MM.1S (cell line): ENCODE measurements at regions not wholly inside any gene's neighbourhood (a gene's known extent, or its start where the extent isn't known, plus 50 kb on each side); places are given as distances from the start of the nearest gene placed in this dataset.

Source experiments
- DNase-seq: peaks from one replicate; pipeline ENCODE4 v3.0.0-alpha.2; 2015
- H2AFZ ChIP-seq: fragments of 300-600 bp; sonication (generic); 2 replicates; pipeline ENCODE4 v1.6.0; 2016; ENCODE audit warnings: antibody characterized with exemption, low read length
- H3F3A ChIP-seq: fragments of 300-600 bp; sonication (generic); 2 replicates; pipeline ENCODE4 v1.6.1; 2016; ENCODE audit warnings: mild to moderate bottlenecking, antibody characterized with exemption, low read length, moderate library complexity, mixed read lengths; ENCODE audit not compliant: insufficient read depth
- H3K27ac ChIP-seq: fragments of 300-600 bp; sonication (generic); 2 replicates; pipeline ENCODE4 v1.5.1; 2016; ENCODE audit warnings: mild to moderate bottlenecking, low read length
- H3K27me3 ChIP-seq: fragments of 300-600 bp; sonication (generic); replicated peaks from 2 replicates; pipeline ENCODE4 v1.6.0; 2016; ENCODE audit warnings: low read length; ENCODE audit not compliant: insufficient read depth
- H3K36me3 ChIP-seq: fragments of 300-600 bp; sonication (generic); replicated peaks from 2 replicates; pipeline ENCODE4 v1.6.1; 2016; ENCODE audit warnings: mild to moderate bottlenecking, low read length, mixed read lengths; ENCODE audit not compliant: insufficient read depth
- H3K4me1 ChIP-seq: fragments of 300-600 bp; sonication (generic); 2 replicates; pipeline ENCODE4 v1.6.1; 2016; ENCODE audit warnings: low read length, mixed read lengths
- H3K4me2 ChIP-seq: fragments of 300-600 bp; sonication (generic); 2 replicates; pipeline ENCODE4 v1.6.0; 2016; ENCODE audit warnings: low read depth, low read length
- H3K4me3 ChIP-seq: fragments of 300-600 bp; sonication (generic); 2 replicates; pipeline ENCODE4 v1.5.1; 2016; ENCODE audit warnings: low read length, mixed read lengths
- H3K79me2 ChIP-seq: fragments of 300-600 bp; sonication (generic); 2 replicates; pipeline ENCODE4 v1.6.1; 2016; ENCODE audit warnings: mixed run types, low read length, mixed read lengths
- H3K9ac ChIP-seq: fragments of 300-600 bp; sonication (generic); 2 replicates; pipeline ENCODE4 v1.6.1; 2016; ENCODE audit warnings: low read length, mixed read lengths
- H3K9me2 ChIP-seq: fragments of 300-600 bp; sonication (generic); replicated peaks from 2 replicates; pipeline ENCODE4 v1.6.1; 2016; ENCODE audit warnings: mild to moderate bottlenecking, low read length, mixed read lengths; ENCODE audit not compliant: insufficient read depth
- H3K9me3 ChIP-seq: fragments of 300-600 bp; sonication (generic); replicated peaks from 2 replicates; pipeline ENCODE4 v1.6.1; 2016; ENCODE audit warnings: mild to moderate bottlenecking, low read length, mixed read lengths; ENCODE audit not compliant: insufficient read depth
- H4K20me1 ChIP-seq: fragments of 300-600 bp; sonication (generic); 2 replicates; pipeline ENCODE4 v1.6.1; 2016; ENCODE audit warnings: mild to moderate bottlenecking, low read length, moderate library complexity, mixed read lengths; ENCODE audit not compliant: insufficient read depth
- EZH2 ChIP-seq: fragments of 300-600 bp; sonication (generic); optimal IDR thresholded peaks from 2 replicates; pipeline ENCODE3; 2017; ENCODE audit warnings: low read depth, mild to moderate bottlenecking, antibody characterized with exemption, low read length, mixed read lengths
- EZH2phosphoT487 ChIP-seq: fragments of 300-600 bp; sonication (generic); IDR thresholded peaks from 2 replicates; pipeline ENCODE4 v1.6.1; 2018; ENCODE audit warnings: antibody characterized with exemption, low read length
- TF ChIP-seq, protein P1 (sequence below): fragments of 300-600 bp; sonication (generic); IDR thresholded peaks from 2 replicates; pipeline ENCODE4 v1.5.1; 2016; ENCODE audit warnings: antibody characterized with exemption, low read length, mixed read lengths

DNA sequence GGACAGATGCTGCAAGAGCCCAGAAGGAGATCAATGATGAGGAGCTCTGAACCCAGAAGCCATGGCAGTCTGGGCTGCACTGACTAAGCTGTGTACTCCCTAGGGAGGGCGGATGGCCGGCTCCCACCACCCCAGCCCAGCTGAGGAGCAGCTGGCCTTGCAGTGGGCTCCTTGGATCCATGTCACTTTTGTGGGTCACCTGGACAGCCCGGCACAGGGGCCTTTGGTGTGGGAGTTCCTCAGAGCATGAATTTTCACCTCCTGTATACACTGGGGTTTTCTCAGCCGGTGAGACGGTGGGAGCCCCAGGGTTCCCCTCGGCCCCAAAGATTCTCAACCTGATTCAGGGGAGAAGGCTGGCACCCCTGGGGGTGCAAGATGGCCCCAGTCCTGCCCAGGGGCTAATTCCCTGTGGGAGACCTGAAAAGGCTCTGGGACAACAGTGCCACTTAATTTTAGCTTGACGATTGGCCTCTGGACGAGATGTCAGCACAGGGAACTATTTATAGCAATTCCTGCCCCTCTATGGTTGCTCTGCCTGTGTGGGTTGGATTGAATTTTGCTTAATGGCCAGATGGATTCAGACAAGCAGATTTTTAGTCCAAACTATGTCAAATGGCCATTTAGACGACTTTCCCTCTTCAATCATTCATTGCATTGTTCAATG, 121.6 kb upstream of the PMEPA1 start:
- Histone ChIP-seq H3K27ac (no peak overlapping the region), H2AFZ (no peak overlapping the region), H3K9me2 (no peaks in the 10 kb centered on the region), H3F3A (no peaks in the 10 kb centered on the region), H3K4me2 (no peak overlapping the region), H3K36me3 (no peaks in the 10 kb centered on the region), H3K9ac (no peak overlapping the region), H3K9me3 (no peaks in the 10 kb centered on the region), H4K20me1 (no peaks in the 10 kb centered on the region), H3K4me1 (no peaks in the 10 kb centered on the region), H3K27me3 (peaks cover 94% of the 10 kb centered on the region), H3K4me3 (no peak overlapping the region), H3K79me2 (no peaks in the 10 kb centered on the region)
- TF ChIP-seq EZH2phosphoT487 (no peak), EZH2 (no peak)
- TF ChIP-seq, protein P1, sequence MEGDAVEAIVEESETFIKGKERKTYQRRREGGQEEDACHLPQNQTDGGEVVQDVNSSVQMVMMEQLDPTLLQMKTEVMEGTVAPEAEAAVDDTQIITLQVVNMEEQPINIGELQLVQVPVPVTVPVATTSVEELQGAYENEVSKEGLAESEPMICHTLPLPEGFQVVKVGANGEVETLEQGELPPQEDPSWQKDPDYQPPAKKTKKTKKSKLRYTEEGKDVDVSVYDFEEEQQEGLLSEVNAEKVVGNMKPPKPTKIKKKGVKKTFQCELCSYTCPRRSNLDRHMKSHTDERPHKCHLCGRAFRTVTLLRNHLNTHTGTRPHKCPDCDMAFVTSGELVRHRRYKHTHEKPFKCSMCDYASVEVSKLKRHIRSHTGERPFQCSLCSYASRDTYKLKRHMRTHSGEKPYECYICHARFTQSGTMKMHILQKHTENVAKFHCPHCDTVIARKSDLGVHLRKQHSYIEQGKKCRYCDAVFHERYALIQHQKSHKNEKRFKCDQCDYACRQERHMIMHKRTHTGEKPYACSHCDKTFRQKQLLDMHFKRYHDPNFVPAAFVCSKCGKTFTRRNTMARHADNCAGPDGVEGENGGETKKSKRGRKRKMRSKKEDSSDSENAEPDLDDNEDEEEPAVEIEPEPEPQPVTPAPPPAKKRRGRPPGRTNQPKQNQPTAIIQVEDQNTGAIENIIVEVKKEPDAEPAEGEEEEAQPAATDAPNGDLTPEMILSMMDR, result no peak
- DNase-seq, result no peak

DNA sequence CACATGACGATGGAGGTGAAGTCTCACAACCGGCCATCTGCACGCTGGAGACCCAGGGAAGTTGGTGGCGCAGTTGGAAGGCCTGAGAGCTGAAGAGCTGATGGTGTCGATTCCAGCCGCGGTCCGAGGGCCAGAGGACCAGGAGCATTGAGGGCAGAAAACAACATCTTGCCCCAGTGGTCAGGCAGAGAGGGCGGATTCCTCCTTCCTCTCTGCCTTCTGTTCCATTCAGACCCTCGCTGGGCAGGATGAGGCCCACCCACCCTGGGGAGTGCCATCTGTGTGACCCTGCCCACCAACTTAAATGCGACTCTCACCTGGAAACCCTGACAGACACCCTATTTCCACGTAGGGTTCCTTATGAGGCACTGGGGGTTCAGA, 120.7 kb upstream of the PMEPA1 start:
- TF ChIP-seq EZH2phosphoT487, result no peak
- TF ChIP-seq, protein P1, result no peak
- TF ChIP-seq EZH2, result no peak
- Histone ChIP-seq H3K27me3 (peaks cover 94% of the 10 kb centered on the region), H3K4me3 (no peak overlapping the region), H3K79me2 (no peaks in the 10 kb centered on the region), H3K9me2 (no peaks in the 10 kb centered on the region), H3K9me3 (no peaks in the 10 kb centered on the region), H3K9ac (no peak overlapping the region), H3K36me3 (no peaks in the 10 kb centered on the region), H3F3A (no peaks in the 10 kb centered on the region), H3K27ac (no peak overlapping the region), H3K4me1 (no peaks in the 10 kb centered on the region), H2AFZ (no peak overlapping the region), H3K4me2 (no peak overlapping the region), H4K20me1 (no peaks in the 10 kb centered on the region)
- DNase-seq, result no peak

- no peaks in the 10 kb centered on the region for H3K9me2 ChIP-seq
- H3K27me3 ChIP-seq, result peaks cover 93% of the 10 kb centered on the region
- H2AFZ ChIP-seq, result no peak overlapping the region
- no peaks in the 10 kb centered on the region for H3F3A ChIP-seq
- no peaks in the 10 kb centered on the region for H3K9me3 ChIP-seq
- H3K4me1 ChIP-seq, result no peaks in the 10 kb centered on the region
- no peak overlapping the region for H3K4me2 ChIP-seq
- no peak for DNase-seq
- no peak for TF ChIP-seq EZH2phosphoT487
- TF ChIP-seq, protein P1, result no peak
- TF ChIP-seq EZH2, result no peak
- H4K20me1 ChIP-seq, result no peaks in the 10 kb centered on the region
- H3K27ac ChIP-seq, result no peak overlapping the region
- no peaks in the 10 kb centered on the region for H3K36me3 ChIP-seq
- H3K79me2 ChIP-seq, result no peaks in the 10 kb centered on the region
- H3K9ac ChIP-seq, result no peak overlapping the region
- no peak overlapping the region for H3K4me3 ChIP-seq
Measured at GRCh38 chr20:57829805-57830514, 120.1 kb upstream of the PMEPA1 start.
